ENCODE measurements at regions not wholly inside any gene's neighbourhood (a gene's known extent, or its start where the extent isn't known, plus 50 kb on each side); places are given as distances from the start of the nearest gene placed in this dataset.
"Not testable (repeated sequence)": the region's sequence is repeated elsewhere in the genome, so short reads cannot be mapped to it uniquely, and the experiment has no call there.

GRCh38 chr16:18263046-18263445 is 73.5 kb downstream of the NPIPA8 start:
- DNase-seq (ENCODE audit: low read depth in 4 of 4, low spot score in 3 of 4): not testable (repeated sequence)

- DNase-seq (ENCODE audit: low read depth in 4 of 4, low spot score in 3 of 4): not testable (repeated sequence)
Measured at GRCh38 chr16:18261848-18262247, 74.7 kb downstream of the NPIPA8 start.

- not testable (repeated sequence) for DNase-seq (ENCODE audit: low read depth in 4 of 4, low spot score in 3 of 4)
Measured at GRCh38 chr16:18259496-18260176, 76.9 kb downstream of the NPIPA8 start.

GRCh38 chr16:18252943-18253342 is 83.6 kb downstream of the NPIPA8 start:
- not testable (repeated sequence) for DNase-seq (ENCODE audit: low read depth in 4 of 4, low spot score in 3 of 4)

GRCh38 chr16:18230505-18230904 is 106.0 kb downstream of the NPIPA8 start:
- not testable (repeated sequence) for DNase-seq (ENCODE audit: low read depth in 4 of 4, low spot score in 3 of 4)

GRCh38 chr16:18222054-18223009 is 114.2 kb downstream of the NPIPA8 start:
- DNase-seq (ENCODE audit: low read depth in 4 of 4, low spot score in 3 of 4): not testable (repeated sequence)

GRCh38 chr16:18217741-18218140 is 118.8 kb downstream of the NPIPA8 start:
- not testable (repeated sequence) for DNase-seq (ENCODE audit: low read depth in 4 of 4, low spot score in 3 of 4)

- DNase-seq (ENCODE audit: low read depth in 4 of 4, low spot score in 3 of 4): not testable (repeated sequence)
Measured at GRCh38 chr16:18216814-18217213, 119.7 kb downstream of the NPIPA8 start.

- not testable (repeated sequence) for DNase-seq (ENCODE audit: low read depth in 4 of 4, low spot score in 3 of 4)
Measured at GRCh38 chr16:18213810-18214209, 122.7 kb downstream of the NPIPA8 start.

GRCh38 chr16:18211505-18211904 is 125.0 kb downstream of the NPIPA8 start:
- DNase-seq (ENCODE audit: low read depth in 4 of 4, low spot score in 3 of 4): not testable (repeated sequence)

GRCh38 chr16:18204786-18205185 is 131.8 kb downstream of the NPIPA8 start:
- not testable (repeated sequence) for DNase-seq (ENCODE audit: low read depth in 4 of 4, low spot score in 3 of 4)

GRCh38 chr16:18204309-18204708 is 132.2 kb downstream of the NPIPA8 start:
- not testable (repeated sequence) for DNase-seq (ENCODE audit: low read depth in 4 of 4, low spot score in 3 of 4)

GRCh38 chr16:18201511-18201910 is 135.0 kb downstream of the NPIPA8 start:
- not testable (repeated sequence) for DNase-seq (ENCODE audit: low read depth in 4 of 4, low spot score in 3 of 4)

- not testable (repeated sequence) for DNase-seq (ENCODE audit: low read depth in 4 of 4, low spot score in 3 of 4)
Measured at GRCh38 chr16:18192389-18192788, 144.1 kb downstream of the NPIPA8 start.

GRCh38 chr16:18190179-18190578 is 146.4 kb downstream of the NPIPA8 start:
- not testable (repeated sequence) for DNase-seq (ENCODE audit: low read depth in 4 of 4, low spot score in 3 of 4)

- not testable (repeated sequence) for DNase-seq (ENCODE audit: low read depth in 4 of 4, low spot score in 3 of 4)
Measured at GRCh38 chr16:18184755-18185154, 151.8 kb downstream of the NPIPA8 start.

GRCh38 chr16:18181028-18181427 is 155.5 kb downstream of the NPIPA8 start:
- DNase-seq (ENCODE audit: low read depth in 4 of 4, low spot score in 3 of 4): not testable (repeated sequence)

- not testable (repeated sequence) for DNase-seq (ENCODE audit: low read depth in 4 of 4, low spot score in 3 of 4)
Measured at GRCh38 chr16:18173945-18174497, 162.5 kb downstream of the NPIPA8 start.

- DNase-seq (ENCODE audit: low read depth in 4 of 4, low spot score in 3 of 4): not testable (repeated sequence)
Measured at GRCh38 chr16:18162293-18162692, 174.2 kb downstream of the NPIPA8 start.

GRCh38 chr16:18161224-18161623 is 175.3 kb downstream of the NPIPA8 start:
- DNase-seq (ENCODE audit: low read depth in 4 of 4, low spot score in 3 of 4): not testable (repeated sequence)

- DNase-seq (ENCODE audit: low read depth in 4 of 4, low spot score in 3 of 4): not testable (repeated sequence)
Measured at GRCh38 chr16:18159185-18159584, 177.4 kb downstream of the NPIPA8 start.

Measured in right renal pelvis (tissue), 4 donors.